ENCODE measurements at regions not wholly inside any gene's neighbourhood (a gene's known extent, or its start where the extent isn't known, plus 50 kb on each side); places are given as distances from the start of the nearest gene placed in this dataset.

DNA sequence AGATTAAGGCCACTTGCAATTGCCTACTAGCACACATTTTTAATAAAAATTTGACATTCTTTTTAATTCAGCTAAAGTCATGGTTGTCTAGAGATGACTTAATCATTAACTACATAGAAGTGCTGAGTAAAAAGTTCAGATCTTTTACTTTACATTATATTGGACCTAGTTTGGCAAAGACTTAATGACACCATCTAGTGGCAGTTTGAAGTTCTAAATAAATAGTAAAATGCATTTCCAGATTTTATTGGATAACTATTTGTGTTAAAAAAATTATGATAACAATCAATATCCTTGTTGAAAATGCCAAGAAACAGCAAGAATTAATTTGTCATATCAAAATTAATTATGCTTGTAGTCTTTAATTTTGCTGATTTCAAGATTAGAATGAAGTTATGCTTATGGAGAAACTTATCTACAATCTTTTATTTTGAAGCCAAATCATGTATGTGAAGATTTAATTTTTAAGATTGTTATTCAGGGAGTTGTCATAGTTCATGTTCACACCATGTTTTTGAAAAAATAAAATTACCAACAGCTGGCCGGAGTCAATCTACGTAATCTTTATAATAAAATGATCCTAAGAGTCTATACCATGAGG is 69.6 kb upstream of the PJA2 start:
- no peak overlapping the region for H3K27ac ChIP-seq
- DNase-seq (no peak), ATAC-seq (peak in 1 of 4 donors; percentile 21)
- H3K4me1 ChIP-seq: peaks cover 0 to 5% (median 2%) of the 10 kb centered on the region in 4 donors
- intact Hi-C loops (cut with DNase I): no loop called here
- 82% methylated on average over 2 of the region's 2 CpGs for WGBS (ENCODE audit: insufficient coverage, low coverage, low lambda C conversion rate, missing lambda C conversion rate)
- TF ChIP-seq, protein P1, sequence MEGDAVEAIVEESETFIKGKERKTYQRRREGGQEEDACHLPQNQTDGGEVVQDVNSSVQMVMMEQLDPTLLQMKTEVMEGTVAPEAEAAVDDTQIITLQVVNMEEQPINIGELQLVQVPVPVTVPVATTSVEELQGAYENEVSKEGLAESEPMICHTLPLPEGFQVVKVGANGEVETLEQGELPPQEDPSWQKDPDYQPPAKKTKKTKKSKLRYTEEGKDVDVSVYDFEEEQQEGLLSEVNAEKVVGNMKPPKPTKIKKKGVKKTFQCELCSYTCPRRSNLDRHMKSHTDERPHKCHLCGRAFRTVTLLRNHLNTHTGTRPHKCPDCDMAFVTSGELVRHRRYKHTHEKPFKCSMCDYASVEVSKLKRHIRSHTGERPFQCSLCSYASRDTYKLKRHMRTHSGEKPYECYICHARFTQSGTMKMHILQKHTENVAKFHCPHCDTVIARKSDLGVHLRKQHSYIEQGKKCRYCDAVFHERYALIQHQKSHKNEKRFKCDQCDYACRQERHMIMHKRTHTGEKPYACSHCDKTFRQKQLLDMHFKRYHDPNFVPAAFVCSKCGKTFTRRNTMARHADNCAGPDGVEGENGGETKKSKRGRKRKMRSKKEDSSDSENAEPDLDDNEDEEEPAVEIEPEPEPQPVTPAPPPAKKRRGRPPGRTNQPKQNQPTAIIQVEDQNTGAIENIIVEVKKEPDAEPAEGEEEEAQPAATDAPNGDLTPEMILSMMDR (IDR thresholded peaks at IDR 0.05): peak; percentile 35 to 51 (median 48)
- TF ChIP-seq POLR2A (IDR thresholded peaks at IDR 0.05): no peak
- H3K4me3 ChIP-seq: no peak overlapping the region
- H3K9me3 ChIP-seq: no peaks in the 10 kb centered on the region
- H3K36me3 ChIP-seq: no peaks in the 10 kb centered on the region
- no peaks in the 10 kb centered on the region for H3K27me3 ChIP-seq

- DNase-seq: no peak
- intact Hi-C loops (cut with DNase I): no loop called here
- Histone ChIP-seq H3K4me1 (peaks cover 0 to under 1% (median 0%) of the 10 kb centered on the region in 4 donors), H3K27ac (no peak overlapping the region), H3K27me3 (no peaks in the 10 kb centered on the region), H3K4me3 (no peak overlapping the region), H3K9me3 (no peaks in the 10 kb centered on the region), H3K36me3 (no peaks in the 10 kb centered on the region)
- TF ChIP-seq, protein P1 (IDR thresholded peaks at IDR 0.05): no peak
- no peak for TF ChIP-seq POLR2A (IDR thresholded peaks at IDR 0.05)
- ATAC-seq: no peak
Observed at GRCh38 chr5:109478830-109479229, 69.1 kb upstream of the PJA2 start.

DNA sequence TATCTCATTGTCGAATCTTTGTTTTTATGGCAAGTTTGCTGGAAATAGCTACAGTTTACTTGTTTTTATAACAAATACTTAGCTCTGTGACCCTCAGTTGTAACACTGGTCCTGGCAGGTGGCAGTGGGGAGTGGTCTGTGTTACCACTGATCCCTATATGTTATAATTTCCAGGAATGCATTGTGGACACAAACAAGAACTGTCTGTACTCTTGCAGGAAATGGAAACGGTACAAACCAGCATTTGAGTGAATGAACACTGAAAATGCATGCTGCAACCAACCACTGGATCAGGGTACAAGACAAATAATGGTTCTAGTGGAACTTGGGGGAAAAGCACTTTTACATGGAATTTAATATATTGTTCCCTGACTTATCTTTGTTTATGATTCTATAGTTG is 66.5 kb upstream of the PJA2 start:
- intact Hi-C loops (cut with DNase I): no loop called here
- no peaks in the 10 kb centered on the region for H3K27me3 ChIP-seq
- H3K9me3 ChIP-seq: no peaks in the 10 kb centered on the region
- H3K36me3 ChIP-seq: no peaks in the 10 kb centered on the region
- WGBS (ENCODE audit: insufficient coverage, low coverage, low lambda C conversion rate, missing lambda C conversion rate): 51% methylated on average over 2 of the region's 2 CpGs
- ATAC-seq: no peak
- no peak for DNase-seq
- H3K4me3 ChIP-seq: no peak overlapping the region
- no peak for TF ChIP-seq POLR2A (IDR thresholded peaks at IDR 0.05)
- TF ChIP-seq, protein P1 (IDR thresholded peaks at IDR 0.05): no peak
- H3K4me1 ChIP-seq: no peaks in the 10 kb centered on the region
- H3K27ac ChIP-seq: no peak overlapping the region

- Histone ChIP-seq H3K36me3 (no peaks in the 10 kb centered on the region), H3K4me3 (no peak overlapping the region), H3K9me3 (no peaks in the 10 kb centered on the region), H3K27ac (no peak overlapping the region), H3K4me1 (no peaks in the 10 kb centered on the region), H3K27me3 (no peaks in the 10 kb centered on the region)
- intact Hi-C loops (cut with DNase I): no loop called here
- WGBS (ENCODE audit: insufficient coverage, low coverage, low lambda C conversion rate, missing lambda C conversion rate): 78% methylated on average over 1 of the region's 1 CpG
- DNase-seq (no peak), ATAC-seq (no peak)
- TF ChIP-seq, protein P1 (IDR thresholded peaks at IDR 0.05): no peak
- TF ChIP-seq POLR2A (IDR thresholded peaks at IDR 0.05): no peak
Observed at GRCh38 chr5:109469896-109470662, 60.3 kb upstream of the PJA2 start.

All from right lobe of liver (tissue), 6 donors.